ACHN (cell line): ENCODE measurements at regions not wholly inside any gene's neighbourhood (a gene's known extent, or its start where the extent isn't known, plus 50 kb on each side); places are given as distances from the start of the nearest gene placed in this dataset.
"Not testable (repeated sequence)": the region's sequence is repeated elsewhere in the genome, so short reads cannot be mapped to it uniquely, and the experiment has no call there.

Source experiments
- DNase-seq: peaks from one replicate; pipeline ENCODE4 v3.0.0-alpha.2; 2015
- in situ Hi-C: cut with HindIII; loops from 2 replicates; pipeline ENCODE4 v1.10.0; 2017; ENCODE audit warnings: low sequenced_read_pairs, low pct_ligation_motif_present, low pct_unique_long_range_greater_than_20kb

DNA sequence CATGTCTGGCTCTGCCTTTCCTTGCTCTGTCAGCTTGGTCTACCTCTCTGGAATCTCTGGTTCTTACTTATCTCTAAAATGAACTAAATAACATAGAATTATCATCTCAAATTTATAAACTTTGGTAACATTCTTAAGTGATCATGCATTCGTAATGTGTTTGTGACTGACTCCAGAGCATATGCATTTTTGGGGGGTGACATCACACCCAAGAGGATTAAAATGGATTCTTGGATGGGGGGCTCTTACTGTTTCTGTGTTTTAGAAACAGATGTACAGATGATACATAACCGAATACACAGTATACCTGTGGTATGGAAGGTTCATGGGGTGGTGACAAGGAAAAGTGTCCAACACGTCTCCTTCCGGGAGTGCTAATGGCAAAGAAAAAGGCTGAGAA lies 1162.1 kb downstream of the VRK1 start:
- in situ Hi-C loops: no loop called here

DNA sequence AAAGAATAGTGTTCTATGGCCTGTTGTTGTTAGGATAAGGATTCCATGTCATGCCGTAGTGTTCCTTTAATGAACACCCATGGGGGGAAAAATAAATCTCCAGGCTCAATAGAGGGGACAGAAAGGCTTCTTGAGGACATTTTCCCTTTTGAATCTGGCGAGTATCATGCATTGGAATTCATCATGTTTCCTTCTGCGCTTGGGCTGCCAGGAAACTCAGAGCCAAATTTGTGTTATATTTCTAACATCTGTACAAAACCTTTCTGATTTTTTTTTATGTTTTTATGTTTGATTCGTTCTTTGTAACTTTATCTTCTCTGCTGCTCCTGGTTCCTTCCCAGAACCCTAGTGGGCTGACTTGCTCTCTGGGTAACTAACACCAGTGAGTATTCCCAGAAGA lies 1163.3 kb downstream of the VRK1 start:
- no peak for DNase-seq
- in situ Hi-C loops: no loop called here

More for the DNA sequence above, 1162.1 kb downstream of the VRK1 start:
- no peak for DNase-seq

DNA sequence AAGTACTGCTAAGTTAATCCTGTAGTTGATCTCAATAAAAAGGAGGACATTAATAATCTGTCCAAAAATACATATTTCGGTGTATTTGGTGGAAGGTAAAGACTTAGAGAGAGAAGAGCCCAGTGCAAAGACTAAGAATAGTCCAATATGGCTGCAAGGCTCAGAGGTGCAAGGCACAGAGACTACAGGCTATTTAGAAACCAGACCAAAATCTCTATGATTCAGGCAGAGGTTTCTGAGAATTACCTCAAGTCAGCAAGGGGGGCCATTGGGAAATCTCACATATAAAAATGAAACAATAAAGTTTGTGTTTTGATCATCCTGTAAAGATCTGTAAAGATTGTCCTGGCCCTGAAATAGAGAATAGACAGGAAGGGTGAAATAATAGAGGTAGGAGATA lies 1173.0 kb downstream of the VRK1 start:
- in situ Hi-C loops: no loop called here
- no peak for DNase-seq

DNA sequence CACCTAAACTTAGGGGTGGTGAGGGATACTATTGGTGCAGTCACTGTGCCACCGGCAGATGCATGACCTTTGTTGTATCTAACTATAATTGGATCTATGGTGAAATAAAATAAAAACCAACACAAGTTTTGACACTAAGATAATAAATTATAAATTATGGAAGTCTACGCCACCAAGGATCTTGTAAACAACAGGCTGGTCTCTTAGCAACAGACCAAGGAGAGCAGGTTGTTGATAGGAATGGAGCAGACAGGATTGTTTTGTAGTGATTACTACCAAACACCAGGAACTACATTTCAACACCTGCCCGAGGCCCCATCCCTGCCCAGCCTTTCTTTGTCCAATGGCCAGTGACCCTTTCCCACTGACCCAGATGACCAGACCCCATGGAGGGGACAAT lies 1178.0 kb downstream of the VRK1 start:
- DNase-seq: no peak
- in situ Hi-C loops: no loop called here

DNA sequence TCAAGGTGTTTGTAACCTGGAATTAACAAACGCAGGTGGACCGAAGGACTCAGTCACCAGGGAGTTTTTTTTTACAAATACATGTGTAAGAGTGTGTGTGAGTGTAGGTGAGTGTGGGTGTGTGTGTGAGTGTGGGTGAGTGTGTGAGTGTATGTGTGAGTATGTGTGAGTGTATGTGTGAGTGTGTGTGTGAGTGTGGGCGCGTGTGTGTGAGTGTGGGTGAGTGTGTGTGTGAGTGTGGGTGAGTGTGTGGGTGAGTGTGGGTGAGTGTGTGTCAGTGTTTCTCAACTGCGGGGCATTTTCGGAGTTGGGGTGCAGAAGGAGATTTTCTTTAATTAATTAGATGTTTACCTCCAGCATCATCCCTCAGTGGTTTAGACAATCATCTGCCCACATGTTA lies 1178.8 kb downstream of the VRK1 start:
- no peak for DNase-seq
- in situ Hi-C loops: no loop called here

DNA sequence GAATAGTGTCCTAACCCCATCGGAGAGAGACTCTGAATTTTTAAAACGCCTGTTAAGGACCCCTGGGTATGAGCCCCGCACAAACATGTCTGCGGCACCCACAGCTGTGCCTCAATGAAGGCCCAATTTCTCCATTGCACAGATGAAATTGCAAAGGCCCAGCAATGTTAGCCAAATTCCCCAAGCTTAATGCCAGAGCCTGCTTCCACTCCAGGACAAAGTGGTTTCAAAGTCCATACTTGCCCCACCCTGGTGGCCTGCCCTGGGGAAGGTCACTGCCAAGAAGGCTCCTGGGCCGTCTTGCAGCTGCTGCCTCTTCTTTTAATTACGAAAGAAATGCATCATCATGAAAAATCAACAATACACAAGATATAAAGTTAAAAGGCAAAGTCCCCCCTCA lies 1179.7 kb downstream of the VRK1 start:
- no peak for DNase-seq
- in situ Hi-C loops: no loop called here

DNA sequence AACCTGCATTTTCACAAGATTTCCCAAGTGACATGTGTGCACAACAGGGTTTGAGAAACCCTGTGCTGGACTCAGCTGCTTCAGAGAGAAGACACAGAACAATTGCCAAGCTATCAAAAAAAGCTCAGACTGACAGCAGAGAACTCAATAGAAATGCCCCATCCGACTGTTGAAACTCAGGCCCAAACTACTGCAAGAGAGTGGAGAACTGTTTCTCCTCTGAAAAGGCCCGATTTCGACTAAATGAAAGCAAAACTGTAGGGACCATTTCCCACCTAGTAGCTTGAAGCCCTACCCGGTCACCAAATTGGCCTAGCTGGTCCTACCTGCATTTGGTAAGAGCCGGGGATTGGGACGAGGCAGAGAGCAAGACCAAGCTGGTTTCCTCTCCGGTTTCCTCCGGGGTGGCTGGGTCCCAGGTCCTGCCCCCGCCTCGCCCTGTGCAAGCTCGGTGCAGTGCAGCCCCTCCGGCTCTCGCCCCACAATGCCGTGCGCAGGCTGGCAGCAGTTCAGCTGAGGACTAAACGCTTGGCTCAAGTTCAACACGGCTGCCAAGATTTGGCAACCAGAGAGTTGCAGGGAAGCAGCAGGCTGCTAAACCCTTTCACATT lies 1180.6 kb downstream of the VRK1 start:
- no peak for DNase-seq
- in situ Hi-C loops: no loop called here

DNA sequence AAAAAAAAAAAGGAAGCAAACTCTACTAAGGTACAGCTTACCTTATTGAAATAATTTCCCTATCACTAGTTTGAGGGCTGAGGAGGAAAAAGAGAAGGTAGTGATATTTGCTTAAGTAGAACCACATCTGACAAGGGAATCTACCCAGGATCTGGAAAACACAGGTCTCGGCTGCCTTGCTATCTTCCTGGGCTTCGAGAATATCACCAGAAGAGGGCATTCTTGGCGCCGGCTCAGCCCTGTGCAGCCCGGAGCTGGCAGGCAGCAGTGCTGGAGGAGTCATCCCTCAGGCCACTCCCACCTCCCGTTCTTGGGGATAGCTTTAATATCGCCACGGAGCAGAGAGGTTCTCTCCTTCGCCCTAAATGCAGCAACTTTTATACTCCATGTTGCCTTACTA lies 1181.2 kb downstream of the VRK1 start:
- peak; percentile 53 for DNase-seq
- in situ Hi-C loops: no loop called here

DNA sequence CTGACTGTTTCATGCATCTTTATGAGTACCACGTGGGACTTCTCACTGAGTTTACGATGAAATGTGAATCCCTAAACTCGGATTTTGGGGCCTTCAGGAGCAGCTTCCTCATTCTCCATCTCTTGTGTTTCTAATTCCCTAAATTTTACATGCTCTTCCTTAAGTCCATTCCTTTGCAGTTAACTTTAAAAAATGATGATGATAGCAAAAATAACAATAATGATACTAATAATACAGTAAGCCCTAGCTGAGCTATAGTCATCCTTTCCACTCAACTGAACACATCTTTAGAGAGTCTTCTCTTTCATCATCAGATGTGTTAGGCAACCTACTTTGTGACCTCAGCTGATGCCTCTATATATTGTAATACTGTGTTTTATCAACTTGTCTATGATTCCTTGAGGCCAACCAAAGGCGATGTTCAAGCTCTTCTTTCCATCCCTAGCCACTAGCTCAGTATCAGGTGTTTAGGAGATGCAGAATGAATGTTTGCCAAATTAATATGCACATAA lies 1196.4 kb downstream of the VRK1 start:
- in situ Hi-C loops: no loop called here
- DNase-seq: no peak

DNA sequence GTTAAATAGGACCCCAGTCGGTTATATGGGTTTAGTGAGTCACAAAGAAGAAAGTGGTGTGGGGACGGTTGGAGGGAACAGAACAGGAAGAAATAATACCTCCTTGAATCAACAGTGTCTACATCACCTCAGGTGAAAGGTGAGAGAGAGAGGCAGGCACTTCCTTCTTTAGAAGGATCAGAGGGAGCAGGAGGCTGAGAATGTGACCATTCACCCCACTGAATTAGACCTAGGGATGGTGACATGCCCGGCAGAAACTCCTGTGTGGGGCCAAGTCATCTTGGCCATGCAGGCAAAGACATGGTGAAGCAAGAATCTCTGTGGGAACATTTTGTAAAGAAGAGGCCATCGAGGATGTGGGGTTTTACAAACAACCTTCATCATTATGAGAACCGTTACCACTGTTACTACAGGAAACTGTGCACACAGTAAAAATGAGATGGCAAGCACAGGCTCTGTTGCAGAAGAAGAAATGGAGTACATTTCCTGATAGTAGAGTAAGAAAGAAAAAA lies 1196.9 kb downstream of the VRK1 start:
- in situ Hi-C loops: no loop called here
- DNase-seq: no peak

DNA sequence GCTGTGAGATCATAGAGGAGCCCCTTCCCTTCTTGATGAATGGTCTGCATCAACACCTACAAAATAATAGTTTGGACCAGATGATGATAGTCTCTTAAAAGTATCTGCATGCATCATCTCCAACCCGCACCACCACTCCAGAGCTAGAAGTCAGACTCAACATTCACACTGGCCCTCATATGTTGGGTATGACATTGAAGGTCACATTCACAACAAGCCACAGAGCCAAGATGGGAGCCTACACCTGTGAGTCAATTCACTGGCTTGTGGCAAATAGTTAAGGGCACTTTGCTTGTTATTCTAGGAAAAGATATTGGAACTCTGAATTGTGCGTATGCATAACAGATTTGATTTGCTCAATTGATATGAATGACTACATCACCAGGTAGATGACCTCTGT lies 1197.9 kb downstream of the VRK1 start:
- DNase-seq: no peak
- in situ Hi-C loops: no loop called here

DNA sequence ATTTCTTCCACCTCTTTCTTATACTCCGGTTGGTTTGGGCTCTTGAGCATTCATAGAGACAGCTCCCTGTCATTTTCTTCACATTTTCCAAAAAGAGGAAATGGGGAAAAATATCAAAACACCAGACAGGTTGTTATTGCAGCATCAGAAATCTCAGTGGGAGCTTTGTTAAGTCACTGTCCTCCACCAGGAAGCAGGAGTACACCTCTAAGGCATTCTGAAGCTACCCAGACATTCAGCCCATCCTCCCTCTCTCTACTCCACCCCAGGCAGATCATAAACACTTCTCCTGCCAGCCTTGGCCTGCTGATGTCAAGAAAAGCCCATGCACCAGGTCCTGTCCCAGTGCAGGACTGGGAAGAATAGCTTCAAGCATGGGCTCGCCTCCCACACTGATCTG lies 1198.3 kb downstream of the VRK1 start:
- in situ Hi-C loops: no loop called here
- DNase-seq: no peak

DNA sequence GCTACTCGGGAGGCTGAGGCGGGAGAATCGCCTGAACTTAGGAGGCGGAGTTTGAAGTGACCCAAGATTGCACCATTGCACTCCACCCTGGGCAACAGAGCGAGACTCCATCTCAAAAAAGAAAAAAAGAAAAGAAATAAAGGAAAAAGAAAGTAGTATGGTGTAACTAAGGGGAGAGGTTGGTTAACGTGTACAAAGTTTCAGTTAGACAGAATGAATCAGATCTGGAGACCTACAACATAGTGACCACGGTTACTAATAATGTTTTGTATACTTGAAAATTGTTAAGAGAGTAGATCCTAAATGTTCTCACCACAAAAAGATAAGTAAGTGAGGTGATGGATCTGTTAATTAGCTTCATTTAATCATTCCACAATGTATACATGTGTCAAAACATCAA lies 1208.8 kb downstream of the VRK1 start:
- DNase-seq: no peak
- in situ Hi-C loops: no loop called here

DNA sequence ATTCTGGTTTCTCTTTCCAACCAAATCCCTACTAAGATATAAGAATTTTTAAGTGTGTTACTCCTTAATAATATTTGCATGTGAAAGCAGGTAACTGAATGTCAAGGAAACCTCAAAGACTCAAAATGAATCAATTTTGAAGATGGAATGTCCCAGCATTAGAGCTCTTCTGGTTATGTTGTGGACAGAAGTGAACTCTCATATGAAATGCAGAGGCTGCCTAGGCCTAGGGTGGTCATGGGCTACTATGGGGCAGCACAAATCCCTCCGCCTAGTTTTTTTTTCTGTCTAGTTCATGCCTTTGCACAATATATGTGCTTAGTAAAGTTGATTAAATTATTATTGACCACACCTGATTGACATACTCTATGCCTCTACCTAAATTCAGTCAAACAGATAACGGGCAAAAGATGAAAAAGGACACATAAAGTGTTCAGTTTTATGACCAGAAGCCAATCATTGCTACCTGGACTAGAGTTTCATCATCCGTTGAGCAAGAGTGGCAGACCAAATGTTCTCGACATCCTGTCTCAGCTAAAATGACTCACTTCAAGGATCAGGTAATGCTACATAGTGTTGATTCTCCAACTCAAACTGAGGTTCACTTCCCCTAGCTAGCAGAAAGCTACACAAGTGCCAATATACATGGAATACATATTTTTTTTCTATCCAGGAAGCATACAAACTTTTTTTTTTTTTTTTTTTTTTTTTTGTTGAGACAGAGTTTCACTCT lies 1211.4 kb downstream of the VRK1 start:
- no peak for DNase-seq
- in situ Hi-C loops: no loop called here

DNA sequence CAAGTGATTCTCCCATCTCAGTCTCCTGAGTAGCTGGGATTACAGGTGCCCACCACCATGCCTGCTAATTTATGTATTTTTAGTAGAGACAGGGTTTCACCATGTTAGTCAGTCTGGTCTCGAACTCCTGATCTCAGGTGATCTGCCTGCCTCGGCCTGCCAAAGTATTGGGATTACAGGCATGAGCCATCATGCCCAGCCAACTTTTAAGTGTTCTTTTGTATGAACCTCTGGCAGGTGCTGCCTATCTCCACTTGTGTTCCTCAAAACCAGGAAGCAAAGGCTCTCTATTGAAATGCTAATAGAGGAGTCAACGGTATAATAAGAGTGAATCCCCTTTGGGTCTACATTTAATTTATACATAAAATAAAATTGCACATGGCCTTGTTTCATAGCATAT lies 1212.0 kb downstream of the VRK1 start:
- DNase-seq, in situ Hi-C loops: not testable (repeated sequence)

DNA sequence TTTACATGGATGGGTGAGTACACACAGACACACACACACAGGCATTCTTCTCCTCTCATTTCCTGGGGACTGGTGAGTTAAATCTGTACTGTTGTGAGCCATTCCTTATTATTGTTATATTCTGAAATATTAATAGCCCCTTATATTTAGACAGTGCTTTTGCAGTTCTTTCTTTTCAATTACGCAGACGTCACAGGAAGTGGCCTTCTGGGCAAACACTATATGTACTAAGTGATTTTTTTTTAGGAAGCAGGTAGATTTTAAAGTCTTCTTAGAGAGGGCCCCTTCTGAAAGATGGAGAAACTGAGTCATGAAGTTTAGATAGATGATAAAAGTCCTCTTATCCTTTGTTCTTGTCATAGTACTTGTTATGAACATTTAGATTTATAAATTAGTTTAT lies 1213.6 kb downstream of the VRK1 start:
- DNase-seq: no peak
- in situ Hi-C loops: no loop called here

DNA sequence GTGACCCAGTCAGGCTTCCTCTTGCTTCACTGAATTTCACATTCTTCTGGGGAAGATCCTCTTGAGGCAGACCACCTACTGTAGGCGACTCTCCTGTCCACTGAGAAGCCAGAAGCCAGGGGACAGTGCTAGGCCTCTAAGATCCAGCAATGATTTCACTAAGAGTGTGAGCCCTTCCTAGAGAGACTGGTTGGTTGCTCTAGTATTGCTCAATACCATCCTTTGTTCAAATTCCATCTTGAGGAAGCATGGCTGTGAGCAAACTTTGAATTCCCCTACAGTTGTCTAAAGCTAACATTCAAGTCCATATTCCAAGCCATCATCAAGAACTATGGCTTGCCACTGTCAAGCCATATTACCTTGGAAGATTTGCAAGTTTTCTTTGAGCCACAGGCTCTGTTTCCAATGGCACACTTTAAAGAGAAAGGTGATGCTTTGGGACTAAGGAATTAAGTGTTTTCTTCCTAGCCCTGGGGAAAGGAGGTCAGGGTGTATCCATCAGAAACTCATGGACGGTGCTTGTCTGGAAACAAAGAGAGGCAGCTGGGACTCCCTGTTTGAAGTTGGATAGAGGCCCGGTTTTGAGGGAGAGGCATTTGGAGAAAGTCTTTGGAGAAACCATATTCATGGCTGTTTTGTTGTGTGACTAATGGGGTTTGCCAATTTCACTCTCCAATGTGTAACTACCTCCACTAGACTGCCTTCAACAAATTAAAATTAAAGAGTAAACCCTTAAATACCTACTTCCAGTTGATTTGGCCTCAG lies 1217.9 kb downstream of the VRK1 start:
- in situ Hi-C loops: no loop called here
- DNase-seq: no peak

DNA sequence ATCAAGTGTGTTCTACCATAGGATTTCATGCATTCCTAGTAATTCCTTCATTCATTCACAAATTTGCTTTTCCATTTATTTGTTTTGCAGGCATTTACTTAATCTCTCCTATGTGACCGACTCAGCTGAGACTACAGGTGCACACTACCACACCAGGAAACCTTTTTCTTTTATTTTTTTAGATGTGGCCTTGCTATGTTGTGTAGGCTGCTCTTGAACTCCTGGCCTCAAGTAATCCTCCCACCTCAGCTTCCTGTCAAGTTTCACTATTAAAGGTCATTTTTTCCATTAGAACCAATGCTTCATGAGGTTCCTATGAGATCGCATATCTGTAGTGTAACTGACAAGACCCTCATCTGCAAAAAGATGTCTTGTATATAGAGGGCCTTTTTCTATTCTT lies 1218.7 kb downstream of the VRK1 start:
- in situ Hi-C loops: no loop called here
- no peak for DNase-seq

DNA sequence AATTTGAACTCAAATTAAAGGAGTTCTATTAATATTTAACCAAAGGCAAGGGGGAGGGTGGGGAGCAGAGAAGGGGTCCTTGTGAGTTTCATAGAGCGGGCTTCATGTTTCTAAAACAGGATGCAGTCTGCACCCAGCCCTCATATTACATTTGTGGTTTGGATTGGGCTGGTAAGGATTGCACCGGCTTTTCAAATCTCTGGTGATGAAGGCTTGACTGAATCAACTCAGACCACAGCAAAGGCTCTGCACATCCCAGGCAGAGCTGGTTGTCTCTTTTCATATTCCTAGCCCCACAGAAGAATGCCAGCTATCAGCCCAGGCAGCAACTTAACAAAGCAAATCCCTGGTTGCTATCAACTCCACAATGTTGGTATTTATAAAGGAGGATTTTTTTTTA lies 1221.4 kb downstream of the VRK1 start:
- in situ Hi-C loops: no loop called here
- DNase-seq: no peak
